ENCODE measurements at regions not wholly inside any gene's neighbourhood (a gene's known extent, or its start where the extent isn't known, plus 50 kb on each side); places are given as distances from the start of the nearest gene placed in this dataset.

GRCh38 chr6:43948527-43949485 lies 178.4 kb downstream of the MRPL14 start:
- DNase-seq, result no peak

- DNase-seq, result no peak
These were observed 177.8 kb downstream of the VEGFA start for GRCh38 chr6:43947860-43948259.

- no peak for DNase-seq
These were observed 176.8 kb downstream of the VEGFA start for GRCh38 chr6:43946641-43947363.

GRCh38 chr6:43945768-43946080 lies 175.7 kb downstream of the VEGFA start:
- no peak for DNase-seq

GRCh38 chr6:43944908-43945767 lies 175.1 kb downstream of the VEGFA start:
- no peak for DNase-seq

GRCh38 chr6:43943781-43944250 lies 173.8 kb downstream of the VEGFA start:
- no peak for DNase-seq

GRCh38 chr6:43943099-43943766 lies 173.2 kb downstream of the VEGFA start:
- DNase-seq, result no peak

- DNase-seq, result no peak
These were observed 172.6 kb downstream of the VEGFA start for GRCh38 chr6:43942616-43943015.

GRCh38 chr6:43942011-43942442 lies 172.0 kb downstream of the VEGFA start:
- DNase-seq, result no peak

GRCh38 chr6:43941174-43941573 lies 171.2 kb downstream of the VEGFA start:
- DNase-seq, result no peak

GRCh38 chr6:43940393-43941087 lies 170.5 kb downstream of the VEGFA start:
- no peak for DNase-seq

- no peak for DNase-seq
These were observed 170.0 kb downstream of the VEGFA start for GRCh38 chr6:43940071-43940392.

- no peak for DNase-seq
These were observed 169.5 kb downstream of the VEGFA start for GRCh38 chr6:43939281-43940070.

GRCh38 chr6:43938178-43939105 lies 168.4 kb downstream of the VEGFA start:
- no peak for DNase-seq

GRCh38 chr6:43937236-43938177 lies 167.5 kb downstream of the VEGFA start:
- no peak for DNase-seq

- DNase-seq, result no peak
These were observed 166.5 kb downstream of the VEGFA start for GRCh38 chr6:43936476-43936875.

GRCh38 chr6:43935921-43936439 lies 166.0 kb downstream of the VEGFA start:
- DNase-seq, result no peak

GRCh38 chr6:43934803-43935602 lies 165.0 kb downstream of the VEGFA start:
- no peak for DNase-seq

Data from activated CD4-positive, alpha-beta T cell treated with anti-CD3 and anti-CD28 coated beads, Interleukin-2, amount 50 U/mL, for 48 hours (primary cell).